Spleen (tissue), 11 donors: ENCODE measurements at regions not wholly inside any gene's neighbourhood (a gene's known extent, or its start where the extent isn't known, plus 50 kb on each side); places are given as distances from the start of the nearest gene placed in this dataset.
"Not testable (repeated sequence)": the region's sequence is repeated elsewhere in the genome, so short reads cannot be mapped to it uniquely, and the experiment has no call there.

Experiments used
- DNase-seq: peaks from one replicate; pipeline ENCODE4 v3.0.0-alpha.2; 2020
- H3K27ac ChIP-seq, 8 donors: fragments of 200-600 bp; sonication (generic) in 7 of 8; 1 replicate in 4 of 8; 2 replicates in 4 of 8; pipeline versions ENCODE4 v1.5.0 to v1.8.0; 2016 to 2021; ENCODE audit warnings: inconsistent platforms in 4 of 8, mild to moderate bottlenecking in 4 of 8, moderate library complexity in 1 of 8
- H3K27me3 ChIP-seq, 7 donors: fragments of 200-600 bp; sonication (generic) in 6 of 7; replicated peaks in 1 of 7; 1 replicate in 4 of 7; 2 replicates in 3 of 7; pipeline versions ENCODE4 v1.5.0 to v1.8.0; 2016 to 2021; ENCODE audit warnings: inconsistent platforms in 3 of 7, mild to moderate bottlenecking in 1 of 7
- H3K36me3 ChIP-seq, 6 donors: fragments of 200-600 bp; sonication (generic) in 5 of 6; 1 replicate in 4 of 6; 2 replicates in 2 of 6; pipeline versions ENCODE4 v1.5.0 to v1.8.0; 2016 to 2021; ENCODE audit warnings: inconsistent platforms in 2 of 6
- H3K4me1 ChIP-seq, 6 donors: fragments of 200-600 bp; sonication (generic) in 5 of 6; 1 replicate in 3 of 6; 2 replicates in 3 of 6; pipeline versions ENCODE4 v1.5.0 to v1.8.0; 2016 to 2021; ENCODE audit warnings: inconsistent platforms in 3 of 6
- H3K4me3 ChIP-seq, 8 donors: fragments of 200-600 bp; sonication (generic) in 7 of 8; 1 replicate in 4 of 8; 2 replicates in 4 of 8; pipeline versions ENCODE4 v1.5.0 to v1.8.0; 2016 to 2021; ENCODE audit warnings: inconsistent platforms in 4 of 8, mild to moderate bottlenecking in 4 of 8, moderate library complexity in 2 of 8
- H3K9me3 ChIP-seq, 8 donors: fragments of 200-600 bp; sonication (generic) in 7 of 8; 1 replicate in 4 of 8; 2 replicates in 4 of 8; pipeline versions ENCODE4 v1.5.0 to v1.8.0; 2016 to 2021; ENCODE audit warnings: inconsistent platforms in 4 of 8
- POLR2A ChIP-seq, 3 donors: fragments of 450-650 bp; IDR thresholded peaks; one replicate each; pipeline ENCODE4 v1.5.1; 2017; ENCODE audit warnings: antibody characterized with exemption in 3 of 3, mild to moderate bottlenecking in 1 of 3
- POLR2AphosphoS5 ChIP-seq, 3 donors: sonication (generic); formaldehyde crosslinking; IDR thresholded peaks; one replicate each; pipeline ENCODE4 v1.5.1; 2017; ENCODE audit warnings: antibody characterized with exemption in 3 of 3
- WGBS, 5 donors: extraction: QIAGEN DNeasy Blood & Tissue Kit in 3 of 5; methylation state at CpG; one replicate each; pipeline versions ENCODE4 v1.1.5 to v1.1.7; 2013 to 2018; 5-methylcytosine and 5-hydroxymethylcytosine counted together
- intact Hi-C: fragments of 100-400 bp; cut with DNase I; formaldehyde crosslinking; loops from one replicate; pipeline ENCODE4 v1.15.0; 2023; ENCODE audit warnings: low total_unique reads
- TF ChIP-seq, protein P1 (sequence below), 11 experiments: fragments of 200-600 bp in 7 of 11; fragments of 450-650 bp in 4 of 11; sonication (generic) in 4 of 11; IDR thresholded peaks in 8 of 11; conservative IDR thresholded peaks in 3 of 11; 1 replicate in 7 of 11; 2 replicates in 4 of 11; pipeline versions ENCODE4 v1.4.0 to v1.8.0; 2016 to 2021; ENCODE audit warnings: antibody characterized with exemption in 11 of 11, inconsistent platforms in 4 of 11, mild to moderate bottlenecking in 1 of 11
- donor health status: healthy with polysubstance abuse.
- donor health status: DM: no; HTN: no; CAD: no; lungs with moderate emphysema.
- donor health status: DM: no; HTN: no; CAD: no.
- donor health status: Bipolar disorder and iron deficiency.
- donor health status: healthy.
- donor health status: DM: no; HTN: no; CAD: no.
- donor health status: DM: yes; HTN: yes; CAD: no.

DNA sequence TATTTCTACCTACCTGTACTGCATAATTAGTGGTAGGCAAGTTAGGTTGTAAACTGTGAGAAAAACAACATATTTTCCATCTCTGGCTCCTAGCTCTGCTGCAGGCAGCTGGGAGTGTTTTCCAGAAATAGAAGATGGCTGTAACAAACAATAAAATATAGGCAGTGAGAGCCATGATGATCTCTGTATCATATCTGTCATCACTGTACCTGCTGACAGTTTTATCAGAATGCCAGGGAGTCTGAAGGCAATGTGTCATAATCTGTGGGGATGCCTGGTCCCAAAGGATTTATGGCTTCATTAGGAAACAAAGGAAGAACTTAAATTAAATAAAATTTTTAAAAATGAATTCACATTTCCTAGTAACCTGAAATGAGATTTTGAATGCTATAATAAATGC lies 160.9 kb upstream of the SMIM30 start:
- DNase-seq, result no peak
- TF ChIP-seq POLR2AphosphoS5 (IDR thresholded peaks at IDR 0.05), result no peak
- no peak for TF ChIP-seq POLR2A (IDR thresholded peaks at IDR 0.05)
- TF ChIP-seq, protein P1, sequence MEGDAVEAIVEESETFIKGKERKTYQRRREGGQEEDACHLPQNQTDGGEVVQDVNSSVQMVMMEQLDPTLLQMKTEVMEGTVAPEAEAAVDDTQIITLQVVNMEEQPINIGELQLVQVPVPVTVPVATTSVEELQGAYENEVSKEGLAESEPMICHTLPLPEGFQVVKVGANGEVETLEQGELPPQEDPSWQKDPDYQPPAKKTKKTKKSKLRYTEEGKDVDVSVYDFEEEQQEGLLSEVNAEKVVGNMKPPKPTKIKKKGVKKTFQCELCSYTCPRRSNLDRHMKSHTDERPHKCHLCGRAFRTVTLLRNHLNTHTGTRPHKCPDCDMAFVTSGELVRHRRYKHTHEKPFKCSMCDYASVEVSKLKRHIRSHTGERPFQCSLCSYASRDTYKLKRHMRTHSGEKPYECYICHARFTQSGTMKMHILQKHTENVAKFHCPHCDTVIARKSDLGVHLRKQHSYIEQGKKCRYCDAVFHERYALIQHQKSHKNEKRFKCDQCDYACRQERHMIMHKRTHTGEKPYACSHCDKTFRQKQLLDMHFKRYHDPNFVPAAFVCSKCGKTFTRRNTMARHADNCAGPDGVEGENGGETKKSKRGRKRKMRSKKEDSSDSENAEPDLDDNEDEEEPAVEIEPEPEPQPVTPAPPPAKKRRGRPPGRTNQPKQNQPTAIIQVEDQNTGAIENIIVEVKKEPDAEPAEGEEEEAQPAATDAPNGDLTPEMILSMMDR (IDR thresholded peaks at IDR 0.05 in 8 of 11, conservative IDR thresholded peaks at IDR 0.05 in 3 of 11), result no peak
- no peak overlapping the region for H3K4me3 ChIP-seq
- no peaks in the 10 kb centered on the region for H3K36me3 ChIP-seq
- H3K9me3 ChIP-seq, result peaks cover 0 to 18% (median 15%) of the 10 kb centered on the region in 8 donors
- intact Hi-C loops, result no loop called here
- H3K27me3 ChIP-seq, result no peaks in the 10 kb centered on the region
- no peak overlapping the region for H3K27ac ChIP-seq
- H3K4me1 ChIP-seq, result no peaks in the 10 kb centered on the region

DNA sequence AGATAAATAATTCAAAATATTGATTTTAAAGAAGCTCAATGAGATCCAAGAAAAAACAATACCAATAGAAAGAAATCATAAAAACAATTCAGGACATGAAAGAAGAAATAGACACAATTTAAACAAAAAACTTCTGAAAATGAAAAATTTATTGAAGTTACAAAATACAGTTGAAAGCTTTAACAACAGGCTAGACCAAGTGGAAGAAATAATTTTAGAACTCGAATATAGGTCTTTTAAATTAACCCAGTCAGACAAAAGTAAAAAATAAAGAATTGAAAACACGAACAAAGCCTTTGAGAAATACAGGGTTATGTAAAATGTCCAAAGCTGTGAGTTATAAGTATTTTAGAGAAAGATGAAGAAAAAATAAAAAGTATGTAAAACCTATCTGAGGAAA lies 152.4 kb upstream of the SMIM30 start:
- TF ChIP-seq POLR2A (IDR thresholded peaks at IDR 0.05), result no peak
- TF ChIP-seq POLR2AphosphoS5 (IDR thresholded peaks at IDR 0.05), result no peak
- TF ChIP-seq, protein P1 (IDR thresholded peaks at IDR 0.05 in 8 of 11, conservative IDR thresholded peaks at IDR 0.05 in 3 of 11), result no peak
- 81 to 91% (median 84%) methylated on average over 2 of the region's 2 CpGs for WGBS, 5 donors
- intact Hi-C loops, result no loop called here
- Histone ChIP-seq H3K4me3 (no peak overlapping the region), H3K27ac (no peak overlapping the region), H3K36me3 (no peaks in the 10 kb centered on the region), H3K4me1 (no peaks in the 10 kb centered on the region), H3K9me3 (peaks cover 0 to 79% (median 56%) of the 10 kb centered on the region in 8 donors), H3K27me3 (no peaks in the 10 kb centered on the region)
- DNase-seq, result no peak

DNA sequence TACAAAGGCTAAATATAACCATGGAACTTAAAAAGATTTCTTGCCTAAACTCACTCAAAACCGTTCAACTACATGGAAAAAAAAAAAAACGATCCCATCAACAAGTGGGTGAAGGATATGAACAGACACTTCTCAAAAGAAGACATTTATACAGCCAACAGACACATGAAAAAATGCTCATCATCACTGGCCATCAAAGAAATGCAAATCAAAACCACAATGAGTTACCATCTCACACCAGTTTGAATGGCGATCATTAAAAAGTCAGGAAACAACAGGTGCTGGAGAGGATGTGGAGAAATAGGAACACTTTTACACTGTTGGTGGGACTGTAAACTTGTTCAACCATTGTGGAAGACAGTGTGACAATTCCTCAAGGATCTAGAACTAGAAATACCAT lies 151.2 kb upstream of the SMIM30 start:
- H3K27ac ChIP-seq, intact Hi-C loops, H3K36me3 ChIP-seq, H3K4me3 ChIP-seq, H3K4me1 ChIP-seq, H3K27me3 ChIP-seq, DNase-seq: not testable (repeated sequence)
- H3K9me3 ChIP-seq, result peaks cover 0 to 67% (median 46%) of the 10 kb centered on the region in 8 donors
- 84 to 96% (median 88%) methylated on average over 3 of the region's 3 CpGs for WGBS, 5 donors

DNA sequence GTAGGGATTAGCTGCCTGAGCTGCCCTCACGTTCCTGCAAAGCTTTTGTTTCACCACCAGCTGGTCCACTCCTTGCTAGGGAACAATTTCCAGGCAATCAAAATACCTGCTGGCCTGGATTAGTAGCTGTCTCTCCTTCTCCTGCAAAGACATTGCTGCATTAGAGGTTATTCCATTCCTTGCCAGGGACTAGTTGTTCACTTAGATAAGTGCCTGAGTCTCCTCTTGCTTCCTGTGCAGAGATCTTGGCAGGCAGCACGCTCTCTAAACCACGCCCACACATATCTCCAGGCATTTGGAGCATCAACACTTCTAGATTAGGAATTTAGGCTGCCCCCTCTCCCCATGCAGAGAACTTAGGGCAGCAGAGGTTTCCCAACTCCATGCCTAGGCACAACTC lies 150.4 kb upstream of the SMIM30 start:
- Histone ChIP-seq H3K4me1 (no peaks in the 10 kb centered on the region), H3K9me3 (peaks cover 0 to 63% (median 42%) of the 10 kb centered on the region in 8 donors), H3K27me3 (no peaks in the 10 kb centered on the region), H3K27ac (no peak overlapping the region), H3K4me3 (no peak overlapping the region), H3K36me3 (no peaks in the 10 kb centered on the region)
- WGBS, 5 donors, result 61 to 68% (median 65%) methylated on average over 3 of the region's 3 CpGs
- no peak for DNase-seq
- intact Hi-C loops, result no loop called here
- no peak for TF ChIP-seq POLR2A (IDR thresholded peaks at IDR 0.05)
- TF ChIP-seq, protein P1 (IDR thresholded peaks at IDR 0.05 in 8 of 11, conservative IDR thresholded peaks at IDR 0.05 in 3 of 11), result no peak
- no peak for TF ChIP-seq POLR2AphosphoS5 (IDR thresholded peaks at IDR 0.05)

DNA sequence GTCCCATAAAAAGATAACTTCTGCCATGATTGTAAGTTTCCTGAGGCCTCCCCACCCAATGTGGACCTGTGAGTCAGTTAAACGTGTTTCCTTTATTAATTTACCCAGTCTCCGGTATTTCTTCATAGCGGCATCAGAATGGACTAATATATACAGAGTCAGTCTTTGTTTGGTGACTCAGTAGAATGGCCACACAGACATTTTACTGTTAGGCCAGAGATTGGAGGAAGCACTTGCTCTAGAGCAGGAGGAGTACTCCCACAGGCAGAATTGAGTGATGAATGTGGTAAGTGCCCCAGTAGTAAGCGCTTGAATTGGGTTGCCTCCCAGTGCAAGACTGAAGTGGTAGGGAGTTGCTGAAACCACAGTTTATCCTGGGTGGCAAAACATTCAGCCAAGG lies 149.5 kb upstream of the SMIM30 start:
- TF ChIP-seq, protein P1 (IDR thresholded peaks at IDR 0.05 in 8 of 11, conservative IDR thresholded peaks at IDR 0.05 in 3 of 11), result no peak
- TF ChIP-seq POLR2A (IDR thresholded peaks at IDR 0.05) (no peak), POLR2AphosphoS5 (IDR thresholded peaks at IDR 0.05) (no peak)
- no peaks in the 10 kb centered on the region for H3K27me3 ChIP-seq
- H3K4me1 ChIP-seq, result no peaks in the 10 kb centered on the region
- 84 to 89% (median 87%) methylated on average over 4 of the region's 4 CpGs for WGBS, 5 donors
- H3K36me3 ChIP-seq, result no peaks in the 10 kb centered on the region
- H3K9me3 ChIP-seq, result peaks cover 0 to 54% (median 41%) of the 10 kb centered on the region in 8 donors
- no peak for DNase-seq
- H3K4me3 ChIP-seq, result no peak overlapping the region
- intact Hi-C loops, result no loop called here
- H3K27ac ChIP-seq, result no peak overlapping the region
